ENCODE measurements at regions not wholly inside any gene's neighbourhood (a gene's known extent, or its start where the extent isn't known, plus 50 kb on each side); places are given as distances from the start of the nearest gene placed in this dataset.

DNA sequence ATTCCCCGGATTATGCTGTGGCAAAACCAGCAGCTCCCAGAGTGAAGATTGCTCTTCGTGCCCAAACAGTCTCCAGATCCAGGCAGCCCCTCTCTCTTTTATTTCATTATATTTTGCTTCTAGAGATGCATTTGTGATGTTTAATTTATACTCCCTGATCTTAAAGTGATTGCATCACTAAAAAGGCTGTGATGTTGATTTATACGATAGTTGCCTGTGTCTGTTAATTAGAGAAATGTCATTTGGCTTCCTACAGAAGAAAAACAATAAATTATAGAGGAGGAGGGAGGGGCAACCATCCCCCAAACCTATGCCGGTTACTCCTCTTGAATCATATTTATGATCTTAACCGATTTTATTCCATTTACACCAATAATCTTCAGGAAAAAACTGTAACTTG, 615.3 kb downstream of the TOX3 start:
- TF ChIP-seq, protein P1, sequence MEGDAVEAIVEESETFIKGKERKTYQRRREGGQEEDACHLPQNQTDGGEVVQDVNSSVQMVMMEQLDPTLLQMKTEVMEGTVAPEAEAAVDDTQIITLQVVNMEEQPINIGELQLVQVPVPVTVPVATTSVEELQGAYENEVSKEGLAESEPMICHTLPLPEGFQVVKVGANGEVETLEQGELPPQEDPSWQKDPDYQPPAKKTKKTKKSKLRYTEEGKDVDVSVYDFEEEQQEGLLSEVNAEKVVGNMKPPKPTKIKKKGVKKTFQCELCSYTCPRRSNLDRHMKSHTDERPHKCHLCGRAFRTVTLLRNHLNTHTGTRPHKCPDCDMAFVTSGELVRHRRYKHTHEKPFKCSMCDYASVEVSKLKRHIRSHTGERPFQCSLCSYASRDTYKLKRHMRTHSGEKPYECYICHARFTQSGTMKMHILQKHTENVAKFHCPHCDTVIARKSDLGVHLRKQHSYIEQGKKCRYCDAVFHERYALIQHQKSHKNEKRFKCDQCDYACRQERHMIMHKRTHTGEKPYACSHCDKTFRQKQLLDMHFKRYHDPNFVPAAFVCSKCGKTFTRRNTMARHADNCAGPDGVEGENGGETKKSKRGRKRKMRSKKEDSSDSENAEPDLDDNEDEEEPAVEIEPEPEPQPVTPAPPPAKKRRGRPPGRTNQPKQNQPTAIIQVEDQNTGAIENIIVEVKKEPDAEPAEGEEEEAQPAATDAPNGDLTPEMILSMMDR (IDR thresholded peaks at IDR 0.05; ENCODE audit: low read depth, low read length), result no peak
- no peak for TF ChIP-seq EZH2phosphoT487 (IDR thresholded peaks at IDR 0.05; ENCODE audit: low read depth)
